ENCODE measurements at regions not wholly inside any gene's neighbourhood (a gene's known extent, or its start where the extent isn't known, plus 50 kb on each side); places are given as distances from the start of the nearest gene placed in this dataset.
A peak's percentile ranks its signal among the peaks of the same experiment; 100 is the strongest.
"Not testable (repeated sequence)": the region's sequence is repeated elsewhere in the genome, so short reads cannot be mapped to it uniquely, and the experiment has no call there.

- no peaks in the 10 kb centered on the region for H3K4me1 ChIP-seq (ENCODE audit: control insufficient read depth in 3 of 3, insufficient read depth in 3 of 3, low read length in 3 of 3)
- H3K36me3 ChIP-seq (ENCODE audit: control insufficient read depth in 3 of 3, insufficient read depth in 3 of 3, low read length in 3 of 3): no peaks in the 10 kb centered on the region
- no peak overlapping the region for H3K4me3 ChIP-seq (ENCODE audit: low read length in 3 of 3)
- H3K9ac ChIP-seq (ENCODE audit: low read depth in 1 of 3, low read length in 3 of 3): no peak overlapping the region
- H3K27me3 ChIP-seq (ENCODE audit: control insufficient read depth in 3 of 3, insufficient read depth in 3 of 3, low read length in 3 of 3): no peaks in the 10 kb centered on the region
- H3K27ac ChIP-seq (ENCODE audit: low read depth, low read length): no peak overlapping the region
- no peaks in the 10 kb centered on the region for H3K9me3 ChIP-seq (ENCODE audit: control insufficient read depth in 3 of 3, low read length in 3 of 3)
These were observed 380.6 kb upstream of the AMELY start for GRCh38 chrY:7292113-7292512.

- H3K4me3 ChIP-seq (ENCODE audit: low read length in 3 of 3): no peak overlapping the region
- no peaks in the 10 kb centered on the region for H3K4me1 ChIP-seq (ENCODE audit: control insufficient read depth in 3 of 3, insufficient read depth in 3 of 3, low read length in 3 of 3)
- H3K9me3 ChIP-seq (ENCODE audit: control insufficient read depth in 3 of 3, low read length in 3 of 3): no peaks in the 10 kb centered on the region
- H3K27me3 ChIP-seq (ENCODE audit: control insufficient read depth in 3 of 3, insufficient read depth in 3 of 3, low read length in 3 of 3): no peaks in the 10 kb centered on the region
- H3K9ac ChIP-seq (ENCODE audit: low read depth in 1 of 3, low read length in 3 of 3): no peak overlapping the region
- H3K27ac ChIP-seq (ENCODE audit: low read depth, low read length): no peak overlapping the region
- H3K36me3 ChIP-seq (ENCODE audit: control insufficient read depth in 3 of 3, insufficient read depth in 3 of 3, low read length in 3 of 3): no peaks in the 10 kb centered on the region
These were observed 378.6 kb upstream of the AMELY start for GRCh38 chrY:7289889-7290833.

DNA sequence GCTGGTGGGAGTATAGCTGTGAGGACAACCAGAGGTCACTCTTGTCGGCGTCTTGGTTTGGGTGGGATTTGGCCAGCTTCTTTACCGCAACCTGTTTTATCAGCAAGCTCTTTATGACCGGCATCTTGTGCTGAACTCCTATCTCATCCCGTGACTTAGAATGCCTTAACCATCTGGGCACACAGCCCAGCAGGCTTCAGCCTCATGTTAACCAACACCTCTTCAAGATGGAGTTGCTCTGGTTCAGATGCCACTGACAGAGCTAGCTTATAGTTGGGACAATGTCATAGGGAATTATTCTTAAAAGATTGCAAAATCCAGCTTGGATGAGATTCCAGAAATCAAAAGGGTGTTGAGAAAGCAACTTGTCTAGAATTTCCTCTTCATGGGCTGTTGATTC lies 377.1 kb upstream of the AMELY start:
- Histone ChIP-seq H3K4me3 (ENCODE audit: low read length in 3 of 3) (no peak overlapping the region), H3K4me1 (ENCODE audit: control insufficient read depth in 3 of 3, insufficient read depth in 3 of 3, low read length in 3 of 3) (no peaks in the 10 kb centered on the region), H3K9me3 (ENCODE audit: control insufficient read depth in 3 of 3, low read length in 3 of 3) (no peaks in the 10 kb centered on the region), H3K36me3 (ENCODE audit: control insufficient read depth in 3 of 3, insufficient read depth in 3 of 3, low read length in 3 of 3) (no peaks in the 10 kb centered on the region), H3K27me3 (ENCODE audit: control insufficient read depth in 3 of 3, insufficient read depth in 3 of 3, low read length in 3 of 3) (no peaks in the 10 kb centered on the region), H3K9ac (ENCODE audit: low read depth in 1 of 3, low read length in 3 of 3) (no peak overlapping the region), H3K27ac (ENCODE audit: low read depth, low read length) (no peak overlapping the region)

GRCh38 chrY:7287963-7288362 lies 376.4 kb upstream of the AMELY start:
- not testable (repeated sequence) for H3K27ac ChIP-seq (ENCODE audit: low read depth, low read length); H3K4me3 ChIP-seq (ENCODE audit: low read length in 3 of 3); H3K9me3 ChIP-seq (ENCODE audit: control insufficient read depth in 3 of 3, low read length in 3 of 3); H3K9ac ChIP-seq (ENCODE audit: low read depth in 1 of 3, low read length in 3 of 3); H3K4me1 ChIP-seq (ENCODE audit: control insufficient read depth in 3 of 3, insufficient read depth in 3 of 3, low read length in 3 of 3); H3K27me3 ChIP-seq (ENCODE audit: control insufficient read depth in 3 of 3, insufficient read depth in 3 of 3, low read length in 3 of 3); H3K36me3 ChIP-seq (ENCODE audit: control insufficient read depth in 3 of 3, insufficient read depth in 3 of 3, low read length in 3 of 3)

DNA sequence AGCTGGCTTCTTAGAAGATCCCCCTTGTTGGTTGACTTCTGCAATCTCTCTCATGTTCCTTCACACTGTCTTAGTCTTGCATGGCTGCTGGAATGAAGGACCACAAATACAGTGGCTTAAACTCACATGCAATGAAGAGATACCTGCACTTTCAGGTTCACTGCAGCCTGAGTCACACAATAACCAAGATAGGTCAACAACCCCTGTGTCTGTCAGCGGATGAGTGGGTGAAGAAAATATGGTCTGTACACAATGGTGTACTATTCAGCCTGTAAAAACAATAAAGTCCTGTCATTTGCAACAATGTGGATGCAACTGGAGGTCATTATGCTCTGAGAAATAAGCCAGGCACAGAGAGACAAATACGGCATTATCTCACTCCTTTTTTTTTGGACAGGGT lies 373.8 kb upstream of the AMELY start:
- H3K9me3 ChIP-seq (ENCODE audit: control insufficient read depth in 3 of 3, low read length in 3 of 3): no peaks in the 10 kb centered on the region

GRCh38 chrY:7283001-7283400 lies 371.4 kb upstream of the AMELY start:
- H3K9me3 ChIP-seq (ENCODE audit: control insufficient read depth in 3 of 3, low read length in 3 of 3): no peaks in the 10 kb centered on the region
- H3K4me1 ChIP-seq (ENCODE audit: control insufficient read depth in 3 of 3, insufficient read depth in 3 of 3, low read length in 3 of 3): peaks cover 0 to 2% (median 0%) of the 10 kb centered on the region in 3 donors
- H3K9ac ChIP-seq (ENCODE audit: low read depth in 1 of 3, low read length in 3 of 3): no peak overlapping the region
- H3K4me3 ChIP-seq (ENCODE audit: low read length in 3 of 3): no peak overlapping the region
- no peaks in the 10 kb centered on the region for H3K36me3 ChIP-seq (ENCODE audit: control insufficient read depth in 3 of 3, insufficient read depth in 3 of 3, low read length in 3 of 3)
- H3K27me3 ChIP-seq (ENCODE audit: control insufficient read depth in 3 of 3, insufficient read depth in 3 of 3, low read length in 3 of 3): no peaks in the 10 kb centered on the region
- no peak overlapping the region for H3K27ac ChIP-seq (ENCODE audit: low read depth, low read length)

More for the DNA sequence above, 373.8 kb upstream of the AMELY start:
- no peak overlapping the region for H3K9ac ChIP-seq (ENCODE audit: low read depth in 1 of 3, low read length in 3 of 3)
- H3K36me3 ChIP-seq (ENCODE audit: control insufficient read depth in 3 of 3, insufficient read depth in 3 of 3, low read length in 3 of 3): no peaks in the 10 kb centered on the region
- no peak overlapping the region for H3K4me3 ChIP-seq (ENCODE audit: low read length in 3 of 3)
- peaks cover 0 to 2% (median 0%) of the 10 kb centered on the region in 3 donors for H3K4me1 ChIP-seq (ENCODE audit: control insufficient read depth in 3 of 3, insufficient read depth in 3 of 3, low read length in 3 of 3)
- H3K27me3 ChIP-seq (ENCODE audit: control insufficient read depth in 3 of 3, insufficient read depth in 3 of 3, low read length in 3 of 3): no peaks in the 10 kb centered on the region
- no peak overlapping the region for H3K27ac ChIP-seq (ENCODE audit: low read depth, low read length)

- H3K9me3 ChIP-seq (ENCODE audit: control insufficient read depth in 3 of 3, low read length in 3 of 3); H3K4me1 ChIP-seq (ENCODE audit: control insufficient read depth in 3 of 3, insufficient read depth in 3 of 3, low read length in 3 of 3); H3K27ac ChIP-seq (ENCODE audit: low read depth, low read length); H3K36me3 ChIP-seq (ENCODE audit: control insufficient read depth in 3 of 3, insufficient read depth in 3 of 3, low read length in 3 of 3); H3K27me3 ChIP-seq (ENCODE audit: control insufficient read depth in 3 of 3, insufficient read depth in 3 of 3, low read length in 3 of 3); H3K9ac ChIP-seq (ENCODE audit: low read depth in 1 of 3, low read length in 3 of 3); H3K4me3 ChIP-seq (ENCODE audit: low read length in 3 of 3): not testable (repeated sequence)
These were observed 368.7 kb upstream of the AMELY start for GRCh38 chrY:7280151-7280740.

- Histone ChIP-seq H3K9ac (ENCODE audit: low read depth in 1 of 3, low read length in 3 of 3) (peak overlapping the region in 1 of 3 donors; percentile 3), H3K4me1 (ENCODE audit: control insufficient read depth in 3 of 3, insufficient read depth in 3 of 3, low read length in 3 of 3) (no peaks in the 10 kb centered on the region), H3K36me3 (ENCODE audit: control insufficient read depth in 3 of 3, insufficient read depth in 3 of 3, low read length in 3 of 3) (no peaks in the 10 kb centered on the region), H3K4me3 (ENCODE audit: low read length in 3 of 3) (peak overlapping the region in 2 of 3 donors; percentile 24 to 71), H3K27ac (ENCODE audit: low read depth, low read length) (no peak overlapping the region), H3K27me3 (ENCODE audit: control insufficient read depth in 3 of 3, insufficient read depth in 3 of 3, low read length in 3 of 3) (no peaks in the 10 kb centered on the region), H3K9me3 (ENCODE audit: control insufficient read depth in 3 of 3, low read length in 3 of 3) (no peaks in the 10 kb centered on the region)
These were observed 364.2 kb upstream of the AMELY start for GRCh38 chrY:7275751-7276150.

DNA sequence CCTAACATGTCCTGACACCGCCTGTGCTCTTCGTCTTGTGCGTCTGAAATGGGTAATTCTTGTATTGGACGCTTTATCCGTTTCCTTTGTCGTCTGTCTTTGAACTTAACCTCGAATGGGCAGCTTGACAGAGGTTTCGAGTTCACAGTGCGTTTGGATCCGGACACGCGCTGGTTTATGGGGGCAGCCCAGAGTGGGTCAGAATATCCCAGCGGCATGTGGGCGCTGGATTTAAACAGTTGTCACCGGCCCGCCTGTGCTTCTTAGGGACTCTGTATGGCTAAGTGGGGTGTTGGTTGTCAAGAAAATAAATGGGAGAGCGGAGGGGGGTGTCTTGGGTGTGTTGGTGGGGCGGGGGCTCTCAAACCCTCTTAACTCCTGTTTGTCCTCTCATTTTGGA lies 363.5 kb upstream of the AMELY start:
- Histone ChIP-seq H3K4me1 (ENCODE audit: control insufficient read depth in 3 of 3, insufficient read depth in 3 of 3, low read length in 3 of 3) (no peaks in the 10 kb centered on the region), H3K4me3 (ENCODE audit: low read length in 3 of 3) (peak overlapping the region in 2 of 3 donors; percentile 45 to 71), H3K27me3 (ENCODE audit: control insufficient read depth in 3 of 3, insufficient read depth in 3 of 3, low read length in 3 of 3) (no peaks in the 10 kb centered on the region), H3K9me3 (ENCODE audit: control insufficient read depth in 3 of 3, low read length in 3 of 3) (no peaks in the 10 kb centered on the region), H3K9ac (ENCODE audit: low read depth in 1 of 3, low read length in 3 of 3) (peak overlapping the region in 1 of 3 donors; percentile 69), H3K27ac (ENCODE audit: low read depth, low read length) (no peak overlapping the region), H3K36me3 (ENCODE audit: control insufficient read depth in 3 of 3, insufficient read depth in 3 of 3, low read length in 3 of 3) (no peaks in the 10 kb centered on the region)

GRCh38 chrY:7274369-7274913 lies 362.9 kb upstream of the AMELY start:
- Histone ChIP-seq H3K9ac (ENCODE audit: low read depth in 1 of 3, low read length in 3 of 3) (peak overlapping the region in 1 of 3 donors; percentile 69), H3K9me3 (ENCODE audit: control insufficient read depth in 3 of 3, low read length in 3 of 3) (no peaks in the 10 kb centered on the region), H3K27me3 (ENCODE audit: control insufficient read depth in 3 of 3, insufficient read depth in 3 of 3, low read length in 3 of 3) (no peaks in the 10 kb centered on the region), H3K36me3 (ENCODE audit: control insufficient read depth in 3 of 3, insufficient read depth in 3 of 3, low read length in 3 of 3) (no peaks in the 10 kb centered on the region), H3K4me3 (ENCODE audit: low read length in 3 of 3) (peak overlapping the region in 2 of 3 donors; percentile 45 to 71), H3K27ac (ENCODE audit: low read depth, low read length) (no peak overlapping the region), H3K4me1 (ENCODE audit: control insufficient read depth in 3 of 3, insufficient read depth in 3 of 3, low read length in 3 of 3) (no peaks in the 10 kb centered on the region)

Measured in skeletal muscle tissue (tissue), 3 donors.